UCSD-AML1 (cell line): ENCODE measurements at regions not wholly inside any gene's neighbourhood (a gene's known extent, or its start where the extent isn't known, plus 50 kb on each side); places are given as distances from the start of the nearest gene placed in this dataset.
"Not testable (repeated sequence)": the region's sequence is repeated elsewhere in the genome, so short reads cannot be mapped to it uniquely, and the experiment has no call there.

ENCODE experiments used
- DNase-seq: peaks from one replicate; lab custom pipeline; 2025; ENCODE audit not compliant: unreplicated experiment; lab: John Stamatoyannopoulos, UW

GRCh38 chr12:114616081-114616480 lies 67.9 kb downstream of the TBX3 start:
- no peak for DNase-seq

- DNase-seq, result no peak
These were observed 69.9 kb downstream of the TBX3 start for GRCh38 chr12:114614040-114614439.

GRCh38 chr12:114612062-114612461 lies 71.9 kb downstream of the TBX3 start:
- no peak for DNase-seq

- DNase-seq, result no peak
These were observed 72.6 kb downstream of the TBX3 start for GRCh38 chr12:114611145-114612018.

GRCh38 chr12:114608509-114608908 lies 75.5 kb downstream of the TBX3 start:
- DNase-seq, result no peak

- DNase-seq, result no peak
These were observed 78.1 kb downstream of the TBX3 start for GRCh38 chr12:114605918-114606317.

GRCh38 chr12:114604606-114605005 lies 79.4 kb downstream of the TBX3 start:
- DNase-seq, result no peak

- DNase-seq, result not testable (repeated sequence)
These were observed 83.4 kb downstream of the TBX3 start for GRCh38 chr12:114600584-114600983.

- DNase-seq, result no peak
These were observed 85.9 kb downstream of the TBX3 start for GRCh38 chr12:114598111-114598510.

- DNase-seq, result no peak
These were observed 91.0 kb downstream of the TBX3 start for GRCh38 chr12:114592946-114593345.

GRCh38 chr12:114588061-114588460 lies 95.9 kb downstream of the TBX3 start:
- no peak for DNase-seq

- DNase-seq, result no peak
These were observed 103.7 kb downstream of the TBX3 start for GRCh38 chr12:114580306-114580705.

GRCh38 chr12:114579389-114579788 lies 104.6 kb downstream of the TBX3 start:
- no peak for DNase-seq

- DNase-seq, result no peak
These were observed 121.3 kb downstream of the TBX3 start for GRCh38 chr12:114562654-114563053.

GRCh38 chr12:114555451-114555850 lies 128.5 kb downstream of the TBX3 start:
- DNase-seq, result no peak

- no peak for DNase-seq
These were observed 136.3 kb downstream of the TBX3 start for GRCh38 chr12:114547636-114548035.

- DNase-seq, result no peak
These were observed 124.5 kb upstream of the TBX5 start for GRCh38 chr12:114530417-114530816.

- no peak for DNase-seq
These were observed 124.0 kb upstream of the TBX5 start for GRCh38 chr12:114529966-114530365.

GRCh38 chr12:114528766-114529165 lies 122.8 kb upstream of the TBX5 start:
- no peak for DNase-seq

GRCh38 chr12:114521160-114521559 lies 115.2 kb upstream of the TBX5 start:
- DNase-seq, result not testable (repeated sequence)

GRCh38 chr12:114512351-114512750 lies 106.4 kb upstream of the TBX5 start:
- DNase-seq, result no peak

- DNase-seq, result peak; percentile 43
These were observed 102.7 kb upstream of the TBX5 start for GRCh38 chr12:114508529-114509129.
